ENCODE measurements at regions not wholly inside any gene's neighbourhood (a gene's known extent, or its start where the extent isn't known, plus 50 kb on each side); places are given as distances from the start of the nearest gene placed in this dataset.

GRCh38 chr12:83753904-83754303 is 1067.2 kb downstream of the TMTC2 start:
- TF ChIP-seq ZNF274 (IDR thresholded peaks at IDR 0.05; ENCODE audit: low read depth, low read length) = no peak
- no peak for TF ChIP-seq YY1 (IDR thresholded peaks at IDR 0.05; ENCODE audit: insufficient read depth, insufficient read length)
- TF ChIP-seq SUZ12 (IDR thresholded peaks at IDR 0.05; ENCODE audit: extremely low read depth, insufficient read depth, insufficient read length) = no peak
